ENCODE measurements at regions not wholly inside any gene's neighbourhood (a gene's known extent, or its start where the extent isn't known, plus 50 kb on each side); places are given as distances from the start of the nearest gene placed in this dataset.

- H3K9me3 ChIP-seq (ENCODE audit: control insufficient read depth in 3 of 3, low read length in 3 of 3), result no peaks in the 10 kb centered on the region
- no peaks in the 10 kb centered on the region for H3K27me3 ChIP-seq (ENCODE audit: control insufficient read depth in 3 of 3, insufficient read depth in 3 of 3, low read length in 3 of 3)
- no peak overlapping the region for H3K9ac ChIP-seq (ENCODE audit: low read depth in 1 of 3, low read length in 3 of 3)
- H3K36me3 ChIP-seq (ENCODE audit: control insufficient read depth in 3 of 3, insufficient read depth in 3 of 3, low read length in 3 of 3), result no peaks in the 10 kb centered on the region
- no peak overlapping the region for H3K27ac ChIP-seq (ENCODE audit: low read depth, low read length)
- no peak overlapping the region for H3K4me3 ChIP-seq (ENCODE audit: low read length in 3 of 3)
- no peaks in the 10 kb centered on the region for H3K4me1 ChIP-seq (ENCODE audit: control insufficient read depth in 3 of 3, insufficient read depth in 3 of 3, low read length in 3 of 3)
These were observed 346.9 kb downstream of the RNF144B start for GRCh38 chr6:18733921-18734550.

GRCh38 chr6:18741741-18742140 is 354.6 kb downstream of the RNF144B start:
- no peak overlapping the region for H3K4me3 ChIP-seq (ENCODE audit: low read length in 3 of 3)
- H3K27me3 ChIP-seq (ENCODE audit: control insufficient read depth in 3 of 3, insufficient read depth in 3 of 3, low read length in 3 of 3), result no peaks in the 10 kb centered on the region
- no peaks in the 10 kb centered on the region for H3K4me1 ChIP-seq (ENCODE audit: control insufficient read depth in 3 of 3, insufficient read depth in 3 of 3, low read length in 3 of 3)
- no peak overlapping the region for H3K9ac ChIP-seq (ENCODE audit: low read depth in 1 of 3, low read length in 3 of 3)
- no peaks in the 10 kb centered on the region for H3K36me3 ChIP-seq (ENCODE audit: control insufficient read depth in 3 of 3, insufficient read depth in 3 of 3, low read length in 3 of 3)
- no peak overlapping the region for H3K27ac ChIP-seq (ENCODE audit: low read depth, low read length)
- H3K9me3 ChIP-seq (ENCODE audit: control insufficient read depth in 3 of 3, low read length in 3 of 3), result no peaks in the 10 kb centered on the region

GRCh38 chr6:18742406-18742805 is 355.3 kb downstream of the RNF144B start:
- H3K4me1 ChIP-seq (ENCODE audit: control insufficient read depth in 3 of 3, insufficient read depth in 3 of 3, low read length in 3 of 3), result no peaks in the 10 kb centered on the region
- no peak overlapping the region for H3K4me3 ChIP-seq (ENCODE audit: low read length in 3 of 3)
- no peaks in the 10 kb centered on the region for H3K36me3 ChIP-seq (ENCODE audit: control insufficient read depth in 3 of 3, insufficient read depth in 3 of 3, low read length in 3 of 3)
- H3K9ac ChIP-seq (ENCODE audit: low read depth in 1 of 3, low read length in 3 of 3), result no peak overlapping the region
- no peaks in the 10 kb centered on the region for H3K9me3 ChIP-seq (ENCODE audit: control insufficient read depth in 3 of 3, low read length in 3 of 3)
- no peak overlapping the region for H3K27ac ChIP-seq (ENCODE audit: low read depth, low read length)
- no peaks in the 10 kb centered on the region for H3K27me3 ChIP-seq (ENCODE audit: control insufficient read depth in 3 of 3, insufficient read depth in 3 of 3, low read length in 3 of 3)

GRCh38 chr6:18746727-18747126 is 359.6 kb downstream of the RNF144B start:
- peaks cover 0 to 3% (median 0%) of the 10 kb centered on the region in 3 donors for H3K4me1 ChIP-seq (ENCODE audit: control insufficient read depth in 3 of 3, insufficient read depth in 3 of 3, low read length in 3 of 3)
- no peaks in the 10 kb centered on the region for H3K36me3 ChIP-seq (ENCODE audit: control insufficient read depth in 3 of 3, insufficient read depth in 3 of 3, low read length in 3 of 3)
- H3K9me3 ChIP-seq (ENCODE audit: control insufficient read depth in 3 of 3, low read length in 3 of 3), result no peaks in the 10 kb centered on the region
- H3K27ac ChIP-seq (ENCODE audit: low read depth, low read length), result no peak overlapping the region
- H3K4me3 ChIP-seq (ENCODE audit: low read length in 3 of 3), result no peak overlapping the region
- H3K9ac ChIP-seq (ENCODE audit: low read depth in 1 of 3, low read length in 3 of 3), result no peak overlapping the region
- no peaks in the 10 kb centered on the region for H3K27me3 ChIP-seq (ENCODE audit: control insufficient read depth in 3 of 3, insufficient read depth in 3 of 3, low read length in 3 of 3)

- Histone ChIP-seq H3K36me3 (ENCODE audit: control insufficient read depth in 3 of 3, insufficient read depth in 3 of 3, low read length in 3 of 3) (no peaks in the 10 kb centered on the region), H3K9me3 (ENCODE audit: control insufficient read depth in 3 of 3, low read length in 3 of 3) (no peaks in the 10 kb centered on the region), H3K4me1 (ENCODE audit: control insufficient read depth in 3 of 3, insufficient read depth in 3 of 3, low read length in 3 of 3) (peaks cover 0 to 3% (median 0%) of the 10 kb centered on the region in 3 donors), H3K4me3 (ENCODE audit: low read length in 3 of 3) (no peak overlapping the region), H3K9ac (ENCODE audit: low read depth in 1 of 3, low read length in 3 of 3) (no peak overlapping the region), H3K27ac (ENCODE audit: low read depth, low read length) (no peak overlapping the region), H3K27me3 (ENCODE audit: control insufficient read depth in 3 of 3, insufficient read depth in 3 of 3, low read length in 3 of 3) (no peaks in the 10 kb centered on the region)
These were observed 361.2 kb downstream of the RNF144B start for GRCh38 chr6:18748314-18748713.

- no peaks in the 10 kb centered on the region for H3K36me3 ChIP-seq (ENCODE audit: control insufficient read depth in 3 of 3, insufficient read depth in 3 of 3, low read length in 3 of 3)
- H3K27ac ChIP-seq (ENCODE audit: low read depth, low read length), result no peak overlapping the region
- H3K27me3 ChIP-seq (ENCODE audit: control insufficient read depth in 3 of 3, insufficient read depth in 3 of 3, low read length in 3 of 3), result no peaks in the 10 kb centered on the region
- H3K9ac ChIP-seq (ENCODE audit: low read depth in 1 of 3, low read length in 3 of 3), result no peak overlapping the region
- peaks cover 0 to 3% (median 0%) of the 10 kb centered on the region in 3 donors for H3K4me1 ChIP-seq (ENCODE audit: control insufficient read depth in 3 of 3, insufficient read depth in 3 of 3, low read length in 3 of 3)
- H3K4me3 ChIP-seq (ENCODE audit: low read length in 3 of 3), result no peak overlapping the region
- H3K9me3 ChIP-seq (ENCODE audit: control insufficient read depth in 3 of 3, low read length in 3 of 3), result no peaks in the 10 kb centered on the region
These were observed 365.3 kb downstream of the RNF144B start for GRCh38 chr6:18752278-18753068.

- Histone ChIP-seq H3K4me1 (ENCODE audit: control insufficient read depth in 3 of 3, insufficient read depth in 3 of 3, low read length in 3 of 3) (peaks cover 0 to 3% (median 0%) of the 10 kb centered on the region in 3 donors), H3K27ac (ENCODE audit: low read depth, low read length) (no peak overlapping the region), H3K27me3 (ENCODE audit: control insufficient read depth in 3 of 3, insufficient read depth in 3 of 3, low read length in 3 of 3) (no peaks in the 10 kb centered on the region), H3K4me3 (ENCODE audit: low read length in 3 of 3) (no peak overlapping the region), H3K36me3 (ENCODE audit: control insufficient read depth in 3 of 3, insufficient read depth in 3 of 3, low read length in 3 of 3) (no peaks in the 10 kb centered on the region), H3K9ac (ENCODE audit: low read depth in 1 of 3, low read length in 3 of 3) (no peak overlapping the region), H3K9me3 (ENCODE audit: control insufficient read depth in 3 of 3, low read length in 3 of 3) (no peaks in the 10 kb centered on the region)
These were observed 365.9 kb downstream of the RNF144B start for GRCh38 chr6:18753076-18753475.

GRCh38 chr6:18763086-18763485 is 375.9 kb downstream of the RNF144B start:
- Histone ChIP-seq H3K27ac (ENCODE audit: low read depth, low read length) (no peak overlapping the region), H3K4me3 (ENCODE audit: low read length in 3 of 3) (no peak overlapping the region)

GRCh38 chr6:18784794-18785193 is 397.6 kb downstream of the RNF144B start:
- Histone ChIP-seq H3K9me3 (ENCODE audit: control insufficient read depth in 3 of 3, low read length in 3 of 3) (no peaks in the 10 kb centered on the region), H3K4me3 (ENCODE audit: low read length in 3 of 3) (no peak overlapping the region), H3K9ac (ENCODE audit: low read depth in 1 of 3, low read length in 3 of 3) (no peak overlapping the region), H3K27me3 (ENCODE audit: control insufficient read depth in 3 of 3, insufficient read depth in 3 of 3, low read length in 3 of 3) (no peaks in the 10 kb centered on the region), H3K36me3 (ENCODE audit: control insufficient read depth in 3 of 3, insufficient read depth in 3 of 3, low read length in 3 of 3) (no peaks in the 10 kb centered on the region), H3K4me1 (ENCODE audit: control insufficient read depth in 3 of 3, insufficient read depth in 3 of 3, low read length in 3 of 3) (no peaks in the 10 kb centered on the region), H3K27ac (ENCODE audit: low read depth, low read length) (no peak overlapping the region)

More at GRCh38 chr6:18763086-18763485, 375.9 kb downstream of the RNF144B start:
- H3K4me1 ChIP-seq (ENCODE audit: control insufficient read depth in 3 of 3, insufficient read depth in 3 of 3, low read length in 3 of 3), result no peaks in the 10 kb centered on the region
- H3K9ac ChIP-seq (ENCODE audit: low read depth in 1 of 3, low read length in 3 of 3), result no peak overlapping the region
- H3K27me3 ChIP-seq (ENCODE audit: control insufficient read depth in 3 of 3, insufficient read depth in 3 of 3, low read length in 3 of 3), result no peaks in the 10 kb centered on the region
- no peaks in the 10 kb centered on the region for H3K9me3 ChIP-seq (ENCODE audit: control insufficient read depth in 3 of 3, low read length in 3 of 3)
- H3K36me3 ChIP-seq (ENCODE audit: control insufficient read depth in 3 of 3, insufficient read depth in 3 of 3, low read length in 3 of 3), result no peaks in the 10 kb centered on the region

- Histone ChIP-seq H3K27me3 (ENCODE audit: control insufficient read depth in 3 of 3, insufficient read depth in 3 of 3, low read length in 3 of 3) (no peaks in the 10 kb centered on the region), H3K27ac (ENCODE audit: low read depth, low read length) (no peak overlapping the region), H3K4me1 (ENCODE audit: control insufficient read depth in 3 of 3, insufficient read depth in 3 of 3, low read length in 3 of 3) (no peaks in the 10 kb centered on the region), H3K36me3 (ENCODE audit: control insufficient read depth in 3 of 3, insufficient read depth in 3 of 3, low read length in 3 of 3) (no peaks in the 10 kb centered on the region), H3K9ac (ENCODE audit: low read depth in 1 of 3, low read length in 3 of 3) (no peak overlapping the region), H3K4me3 (ENCODE audit: low read length in 3 of 3) (no peak overlapping the region), H3K9me3 (ENCODE audit: control insufficient read depth in 3 of 3, low read length in 3 of 3) (no peaks in the 10 kb centered on the region)
These were observed 398.8 kb downstream of the RNF144B start for GRCh38 chr6:18785810-18786490.

All from skeletal muscle tissue (tissue), 3 donors.